Epithelial cell of esophagus (primary cell): ENCODE measurements at regions not wholly inside any gene's neighbourhood (a gene's known extent, or its start where the extent isn't known, plus 50 kb on each side); places are given as distances from the start of the nearest gene placed in this dataset.

Source experiments
- DNase-seq: peaks from one replicate; pipeline ENCODE4 v3.0.0; 2010; ENCODE audit warnings: low read depth
- H3K4me3 ChIP-seq: 2 replicates; pipeline ENCODE4 v1.5.1; 2011; ENCODE audit warnings: mild to moderate bottlenecking, low read length, control low read depth
- TF ChIP-seq, protein P1 (sequence below): IDR thresholded peaks from 2 replicates; pipeline ENCODE4 v1.5.1; 2011; ENCODE audit warnings: low read depth, mild to moderate bottlenecking, low read length, control low read depth, inconsistent platforms; ENCODE audit not compliant: insufficient read depth; ENCODE audit errors: missing control alignments

DNA sequence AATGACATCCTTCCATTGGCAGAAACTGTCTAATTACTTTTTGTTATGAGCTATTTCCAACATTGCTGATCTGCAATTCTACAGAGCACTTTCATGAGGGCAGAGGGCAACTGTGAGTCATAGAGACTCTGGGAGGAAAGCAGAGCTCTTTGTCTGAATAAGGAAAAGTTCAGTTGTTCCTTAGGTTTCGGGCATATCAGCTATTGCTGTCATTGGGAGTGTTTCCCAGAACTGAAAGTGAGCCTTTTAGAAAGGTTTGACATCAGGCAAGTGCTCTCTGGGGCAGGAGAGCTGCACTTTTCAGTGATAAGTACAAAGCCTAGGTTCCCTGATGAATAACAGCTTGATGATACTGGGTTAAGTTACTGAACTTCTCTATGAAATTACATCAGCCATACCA lies 119.2 kb upstream of the EDNRA start:
- TF ChIP-seq, protein P1, sequence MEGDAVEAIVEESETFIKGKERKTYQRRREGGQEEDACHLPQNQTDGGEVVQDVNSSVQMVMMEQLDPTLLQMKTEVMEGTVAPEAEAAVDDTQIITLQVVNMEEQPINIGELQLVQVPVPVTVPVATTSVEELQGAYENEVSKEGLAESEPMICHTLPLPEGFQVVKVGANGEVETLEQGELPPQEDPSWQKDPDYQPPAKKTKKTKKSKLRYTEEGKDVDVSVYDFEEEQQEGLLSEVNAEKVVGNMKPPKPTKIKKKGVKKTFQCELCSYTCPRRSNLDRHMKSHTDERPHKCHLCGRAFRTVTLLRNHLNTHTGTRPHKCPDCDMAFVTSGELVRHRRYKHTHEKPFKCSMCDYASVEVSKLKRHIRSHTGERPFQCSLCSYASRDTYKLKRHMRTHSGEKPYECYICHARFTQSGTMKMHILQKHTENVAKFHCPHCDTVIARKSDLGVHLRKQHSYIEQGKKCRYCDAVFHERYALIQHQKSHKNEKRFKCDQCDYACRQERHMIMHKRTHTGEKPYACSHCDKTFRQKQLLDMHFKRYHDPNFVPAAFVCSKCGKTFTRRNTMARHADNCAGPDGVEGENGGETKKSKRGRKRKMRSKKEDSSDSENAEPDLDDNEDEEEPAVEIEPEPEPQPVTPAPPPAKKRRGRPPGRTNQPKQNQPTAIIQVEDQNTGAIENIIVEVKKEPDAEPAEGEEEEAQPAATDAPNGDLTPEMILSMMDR, result no peak
- H3K4me3 ChIP-seq, result no peak overlapping the region
- DNase-seq, result peak; percentile 82

DNA sequence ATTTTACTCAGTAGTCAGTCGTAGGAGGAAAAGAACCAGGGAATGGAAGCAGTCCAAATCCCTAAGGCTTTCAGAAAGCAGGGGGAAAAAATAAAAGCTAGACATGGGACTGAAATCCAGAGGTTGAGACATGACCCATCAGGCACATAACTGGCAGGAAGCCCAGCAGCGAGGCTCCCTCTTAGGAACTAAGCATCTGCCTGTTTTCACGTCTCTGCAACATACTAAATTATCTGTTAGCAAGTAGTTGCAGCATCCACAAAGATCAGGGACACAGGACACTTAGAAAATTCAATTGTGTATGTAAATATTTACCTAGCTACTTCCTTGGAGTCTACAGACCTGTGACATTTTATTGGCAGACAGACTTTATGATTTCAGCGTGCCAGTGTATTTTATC lies 118.0 kb upstream of the EDNRA start:
- DNase-seq, result peak; percentile 73
- H3K4me3 ChIP-seq, result no peak overlapping the region

DNA sequence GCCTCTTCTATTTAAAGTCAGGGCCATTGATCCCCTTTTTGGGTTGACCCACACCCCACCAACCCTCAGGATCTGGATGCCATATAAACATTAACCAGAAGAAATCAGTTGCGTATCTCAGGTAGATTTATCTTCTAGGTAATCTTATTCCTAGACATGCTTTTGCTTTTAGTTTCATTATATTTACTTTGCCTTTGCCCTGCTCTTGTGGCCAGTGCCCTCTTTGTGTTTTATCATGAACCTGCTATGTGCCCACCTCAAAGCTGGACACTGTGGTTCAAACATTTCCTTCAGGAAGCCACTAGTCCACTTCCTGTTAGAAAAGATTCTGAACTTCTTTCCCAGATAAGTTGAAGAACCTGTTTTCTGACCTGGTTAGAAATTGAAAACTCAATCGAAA lies 117.4 kb upstream of the EDNRA start:
- no peak for DNase-seq
- TF ChIP-seq, protein P1, result no peak
- no peak overlapping the region for H3K4me3 ChIP-seq

More for the DNA sequence above, 118.0 kb upstream of the EDNRA start:
- TF ChIP-seq, protein P1, result no peak

DNA sequence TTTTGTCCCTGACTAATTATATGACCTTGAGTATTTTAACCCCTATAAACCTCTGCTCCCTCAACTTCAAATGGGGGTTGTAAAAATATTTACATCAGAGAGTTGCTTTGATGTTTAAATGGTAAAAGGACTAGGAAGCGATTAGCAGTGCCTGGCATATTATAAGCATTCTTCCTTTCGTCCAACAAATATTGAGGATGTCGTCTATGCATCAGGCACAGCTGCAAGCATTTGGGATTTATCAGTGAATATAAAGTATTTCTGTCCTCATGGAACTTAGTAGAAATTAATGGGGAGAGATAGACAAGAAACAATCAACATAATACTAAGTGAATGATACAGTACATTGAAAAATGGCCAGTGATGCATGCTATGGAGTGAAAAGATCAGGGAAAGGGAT lies 115.5 kb upstream of the EDNRA start:
- no peak for DNase-seq
- no peak overlapping the region for H3K4me3 ChIP-seq

DNA sequence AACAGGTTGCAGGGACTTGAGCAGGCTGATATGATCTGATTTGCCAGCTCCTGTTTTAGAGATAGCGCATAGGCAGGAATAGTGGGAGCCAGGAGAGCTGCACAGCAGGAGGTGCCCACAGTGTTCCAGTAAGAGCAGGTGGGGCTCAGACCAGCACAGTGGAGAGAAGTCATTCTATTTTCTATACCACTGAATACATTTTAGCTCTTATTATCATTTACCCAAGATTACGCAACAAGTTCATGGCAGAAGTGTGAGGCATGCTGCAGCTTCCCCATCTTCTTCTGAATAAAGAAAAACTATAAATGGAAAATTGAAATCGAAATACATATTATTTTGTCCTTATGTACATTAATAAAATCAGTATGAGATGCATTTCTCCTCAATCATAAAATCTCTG lies 114.7 kb upstream of the EDNRA start:
- TF ChIP-seq, protein P1, result no peak
- no peak for DNase-seq
- H3K4me3 ChIP-seq, result no peak overlapping the region

More for the DNA sequence above, 115.5 kb upstream of the EDNRA start:
- TF ChIP-seq, protein P1, result no peak

DNA sequence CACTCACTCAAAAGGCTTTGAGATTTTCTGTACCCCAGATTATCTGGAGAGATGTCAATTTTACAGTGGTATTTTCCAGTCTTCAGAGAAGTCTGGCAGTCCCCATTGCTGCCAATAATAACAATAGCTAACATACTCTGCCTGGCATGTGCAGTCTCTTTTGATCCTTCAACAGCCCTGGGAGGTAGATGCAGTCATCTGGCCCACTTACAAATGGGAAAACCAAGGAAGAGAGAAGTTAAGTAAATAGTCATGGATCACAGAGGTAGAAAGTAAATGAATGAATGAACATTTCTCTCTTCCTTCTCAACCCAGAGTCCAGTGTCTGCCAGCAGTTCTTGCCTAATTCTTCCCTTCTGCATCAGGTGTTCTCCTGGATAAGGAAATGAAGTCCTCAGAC lies 113.0 kb upstream of the EDNRA start:
- H3K4me3 ChIP-seq, result no peak overlapping the region
- DNase-seq, result peak; percentile 38
- TF ChIP-seq, protein P1, result no peak

DNA sequence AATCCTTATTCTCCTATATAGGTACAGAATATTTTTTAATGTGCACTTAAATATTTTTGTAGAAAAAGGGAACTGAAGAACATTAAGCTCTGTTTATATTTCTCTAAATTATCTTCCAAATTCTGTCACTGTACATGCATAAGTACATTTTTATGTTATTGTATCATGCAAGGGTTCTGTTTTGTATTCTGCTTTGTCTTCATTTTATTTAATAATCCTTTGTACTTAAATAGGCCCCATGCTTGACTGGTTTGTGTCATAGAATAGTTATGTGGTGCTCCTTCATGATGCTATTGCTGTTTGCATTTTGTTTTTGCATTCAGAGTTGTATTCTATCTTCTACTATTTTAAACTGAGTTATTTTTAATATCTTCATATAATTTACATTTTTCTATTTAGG lies 111.9 kb upstream of the EDNRA start:
- H3K4me3 ChIP-seq, result no peak overlapping the region
- TF ChIP-seq, protein P1, result no peak
- DNase-seq, result peak; percentile 28
